ENCODE measurements at regions not wholly inside any gene's neighbourhood (a gene's known extent, or its start where the extent isn't known, plus 50 kb on each side); places are given as distances from the start of the nearest gene placed in this dataset.

DNA sequence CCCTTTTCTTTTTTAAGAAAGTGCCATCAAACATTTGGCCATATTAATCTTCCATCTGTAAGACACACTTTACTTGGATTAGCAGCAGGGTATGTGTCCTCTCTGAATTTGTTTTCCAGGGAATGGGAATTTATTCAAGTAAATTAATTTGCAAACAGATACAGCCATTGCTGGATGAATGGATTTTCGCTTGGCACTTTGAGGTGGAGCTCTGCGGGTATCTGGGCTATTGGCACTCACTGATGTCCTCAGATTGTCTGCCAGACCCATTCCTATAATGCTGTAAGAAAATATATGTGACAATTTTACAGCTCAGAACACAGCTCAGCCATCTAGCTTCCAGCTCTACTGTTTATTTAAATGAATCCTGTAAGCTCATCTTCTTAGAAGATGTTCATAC, 201.2 kb upstream of the CDH20 start:
- TF ChIP-seq, protein P1, sequence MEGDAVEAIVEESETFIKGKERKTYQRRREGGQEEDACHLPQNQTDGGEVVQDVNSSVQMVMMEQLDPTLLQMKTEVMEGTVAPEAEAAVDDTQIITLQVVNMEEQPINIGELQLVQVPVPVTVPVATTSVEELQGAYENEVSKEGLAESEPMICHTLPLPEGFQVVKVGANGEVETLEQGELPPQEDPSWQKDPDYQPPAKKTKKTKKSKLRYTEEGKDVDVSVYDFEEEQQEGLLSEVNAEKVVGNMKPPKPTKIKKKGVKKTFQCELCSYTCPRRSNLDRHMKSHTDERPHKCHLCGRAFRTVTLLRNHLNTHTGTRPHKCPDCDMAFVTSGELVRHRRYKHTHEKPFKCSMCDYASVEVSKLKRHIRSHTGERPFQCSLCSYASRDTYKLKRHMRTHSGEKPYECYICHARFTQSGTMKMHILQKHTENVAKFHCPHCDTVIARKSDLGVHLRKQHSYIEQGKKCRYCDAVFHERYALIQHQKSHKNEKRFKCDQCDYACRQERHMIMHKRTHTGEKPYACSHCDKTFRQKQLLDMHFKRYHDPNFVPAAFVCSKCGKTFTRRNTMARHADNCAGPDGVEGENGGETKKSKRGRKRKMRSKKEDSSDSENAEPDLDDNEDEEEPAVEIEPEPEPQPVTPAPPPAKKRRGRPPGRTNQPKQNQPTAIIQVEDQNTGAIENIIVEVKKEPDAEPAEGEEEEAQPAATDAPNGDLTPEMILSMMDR (IDR thresholded peaks at IDR 0.05 in 2 of 3, conservative IDR thresholded peaks at IDR 0.05 in 1 of 3; ENCODE audit: insufficient read depth in 2 of 3, low read depth in 1 of 3, low read length in 3 of 3), result no peak
- no peak for TF ChIP-seq ZNF431 (CRISPR knock-in tag; IDR thresholded peaks at IDR 0.05)
- TF ChIP-seq POLR2AphosphoS5 (IDR thresholded peaks at IDR 0.05; ENCODE audit: control insufficient read depth, insufficient read depth, low read depth, low read length), result no peak
